K562 (cell line): ENCODE measurements at regions not wholly inside any gene's neighbourhood (a gene's known extent, or its start where the extent isn't known, plus 50 kb on each side); places are given as distances from the start of the nearest gene placed in this dataset.

ENCODE experiments used
- ATAC-seq: fragments of 200-7000 bp; cut with Tn5 transposase; 3 replicates; pipeline ENCODE4 v1.9.1; 2020; ENCODE audit warnings: moderate library complexity
- BruUV-seq: library from RNA; stranded (reverse); fragments of 400-500 nt; replicated peaks from 2 replicates; lab custom pipeline; 2021; lab: Mats Ljungman, UMichigan
- CTCF ChIA-PET: fragments of 300-600 bp; formaldehyde crosslinking; extraction: SDS; loops from one replicate; lab custom pipeline; 2021; ENCODE audit warnings: low intra/inter-chr PET ratio; lab: Yijun Ruan, JAX
- POLR2A ChIA-PET: fragments of 300-600, 350-650 bp; sonication (Branson Sonifier 250); formaldehyde crosslinking; extraction: SDS; loops from one replicate; lab custom pipeline; 2021; ENCODE audit warnings: antibody characterized with exemption, inconsistent platforms; lab: Yijun Ruan, JAX
- DNase-seq, 4 experiments: peaks; one replicate each; pipeline versions ENCODE4 v3.0.0 to v3.0.0-alpha.2; 2011 to 2018; ENCODE audit warnings: low spot score in 3 of 4, mixed read lengths in 3 of 4; ENCODE audit errors: extremely low read depth in 1 of 4
- FAIRE-seq: peaks from 2 replicates; lab custom pipeline; 2011; peaks lifted over from hg19 to GRCh38; lab: Jason Lieb, UNC
- H2AFZ ChIP-seq: 2 replicates; pipeline ENCODE4 v1.6.0; 2011; ENCODE audit warnings: low read depth, low read length, control low read depth, inconsistent platforms
- H3K27ac ChIP-seq: fragments of 200-600 bp; 3 replicates; pipeline ENCODE4 v1.8.0; 2011; ENCODE audit warnings: low read depth, mild to moderate bottlenecking, control low read depth, inconsistent platforms, low read length, moderate library complexity, mixed read lengths; ENCODE audit errors: extremely low read depth
- H3K27me3 ChIP-seq, 2 experiments: fragments of 300-600 bp in 1 of 2; 2 replicates in 1 of 2; 3 replicates in 1 of 2; pipeline versions ENCODE4 v1.6.0 to v1.8.0; 2011; ENCODE audit warnings: inconsistent platforms in 2 of 2, low read length in 2 of 2, mild to moderate bottlenecking in 1 of 2, mixed read lengths in 1 of 2, moderate library complexity in 1 of 2; ENCODE audit not compliant: control insufficient read depth in 2 of 2, insufficient read depth in 2 of 2
- H3K36me3 ChIP-seq: fragments of 300-600 bp; 3 replicates; pipeline ENCODE4 v1.8.0; 2011; ENCODE audit warnings: mild to moderate bottlenecking, low read length, inconsistent platforms; ENCODE audit not compliant: control insufficient read depth, insufficient read depth
- H3K4me1 ChIP-seq, 2 experiments: fragments of 200-600 bp in 1 of 2; replicated peaks in 1 of 2; 2 replicates in 1 of 2; 3 replicates in 1 of 2; pipeline versions ENCODE4 v1.5.1 to v1.8.0; 2011; ENCODE audit warnings: inconsistent platforms in 2 of 2, low read length in 2 of 2, mild to moderate bottlenecking in 1 of 2, mixed read lengths in 1 of 2, moderate library complexity in 1 of 2; ENCODE audit not compliant: control insufficient read depth in 2 of 2, insufficient read depth in 2 of 2
- H3K4me2 ChIP-seq: 2 replicates; pipeline ENCODE4 v1.6.1; 2011; ENCODE audit warnings: low read length, control low read depth, inconsistent platforms, mixed read lengths; ENCODE audit not compliant: insufficient read depth
- H3K4me3 ChIP-seq: fragments of 200-600 bp; sonication (generic), shearing (Covaris generic); 2 replicates; pipeline ENCODE4 v1.5.1; 2016; ENCODE audit warnings: control low read depth, inconsistent platforms
- H3K79me2 ChIP-seq: fragments of 200-600 bp; 3 replicates; pipeline ENCODE4 v1.8.0; 2011; ENCODE audit warnings: low read length, inconsistent platforms; ENCODE audit not compliant: control insufficient read depth, insufficient read depth
- H3K9ac ChIP-seq, 2 experiments: 2 replicates each; pipeline versions ENCODE4 v1.6.0 to v1.6.1; 2011; ENCODE audit warnings: low read depth in 2 of 2, low read length in 2 of 2, control low read depth in 1 of 2, inconsistent platforms in 1 of 2, mild to moderate bottlenecking in 1 of 2, mixed read lengths in 1 of 2; ENCODE audit not compliant: insufficient read depth in 1 of 2
- H3K9me1 ChIP-seq: one replicate; pipeline ENCODE4 v1.6.0; 2011; ENCODE audit warnings: inconsistent platforms, mild to moderate bottlenecking, low read length, moderate library complexity; ENCODE audit not compliant: control insufficient read depth, insufficient read depth
- H3K9me3 ChIP-seq: replicated peaks from 2 replicates; pipeline ENCODE4 v1.5.1; 2011; ENCODE audit warnings: low read depth, low read length, inconsistent platforms; ENCODE audit not compliant: control insufficient read depth, insufficient read depth
- H4K20me1 ChIP-seq: replicated peaks from 2 replicates; pipeline ENCODE4 v1.6.1; 2011; ENCODE audit warnings: low read length, inconsistent platforms, mixed read lengths; ENCODE audit not compliant: control insufficient read depth, insufficient read depth
- CBX1 ChIP-seq: sonication (generic); IDR thresholded peaks from 2 replicates; pipeline ENCODE4 v1.6.1; 2016; ENCODE audit warnings: antibody characterized with exemption, low read depth, mild to moderate bottlenecking
- CEBPG ChIP-seq, 3 experiments: fragments of 200-800 bp in 1 of 3; sonication (Bioruptor generic) in 1 of 3; sonication (generic) in 1 of 3; formaldehyde crosslinking in 1 of 3; IDR thresholded peaks in 2 of 3; conservative IDR thresholded peaks in 1 of 3; 2 replicates each; pipeline versions ENCODE4 v1.6.1 to v1.8.0; 2016 to 2022; ENCODE audit warnings: missing compliant biosample characterization in 2 of 3, missing genetic modification characterization in 2 of 3, mild to moderate bottlenecking in 1 of 3, missing genetic modification reagents in 1 of 3
- CREB3L1 ChIP-seq: fragments of 450-650 bp; IDR thresholded peaks from 2 replicates; pipeline ENCODE4 v1.6.1; 2014; ENCODE audit warnings: low read depth, mild to moderate bottlenecking, moderate library complexity, borderline replicate concordance
- FOXA1 ChIP-seq: fragments of 450-650 bp; IDR thresholded peaks from 2 replicates; pipeline ENCODE4 v1.6.1; 2016; ENCODE audit warnings: mild to moderate bottlenecking, borderline replicate concordance
- MBD2 ChIP-seq: sonication (generic); IDR thresholded peaks from 2 replicates; pipeline ENCODE4 v1.6.1; 2016; ENCODE audit warnings: low read depth, borderline replicate concordance
- NFIC ChIP-seq: fragments of 450-650 bp; IDR thresholded peaks from 2 replicates; pipeline ENCODE4 v1.6.1; 2017; ENCODE audit warnings: mild to moderate bottlenecking, inconsistent platforms
- POLR2B ChIP-seq: fragments of 450-650 bp; IDR thresholded peaks from 2 replicates; pipeline ENCODE4 v1.6.1; 2018; ENCODE audit warnings: low read depth; ENCODE audit not compliant: partially characterized antibody
- SRF ChIP-seq, 2 experiments: fragments of 250-450, 450-650 bp in 1 of 2; sonication (Bioruptor Pico) in 1 of 2; sonication (generic) in 1 of 2; formaldehyde crosslinking; IDR thresholded peaks; 2 replicates each; pipeline versions ENCODE4 v1.5.0 to v1.5.1; 2020 to 2022; ENCODE audit warnings: mild to moderate bottlenecking in 1 of 2, missing genetic modification reagents in 1 of 2
- ZFP30 ChIP-seq: fragments of 250-450 bp; sonication (Bioruptor Pico); IDR thresholded peaks from 2 replicates; pipeline ENCODE4 v1.8.0; 2022; ENCODE audit warnings: moderate library complexity, mild to moderate bottlenecking, inconsistent platforms, borderline replicate concordance
- ZNF408 ChIP-seq: fragments of 250-450 bp; sonication (Bioruptor Pico); IDR thresholded peaks from 2 replicates; pipeline ENCODE4 v1.4.0; 2020; ENCODE audit warnings: low read depth, mild to moderate bottlenecking, moderate library complexity
- ZNF655 ChIP-seq: fragments of 250-450 bp; sonication (Bioruptor Pico); IDR thresholded peaks from 2 replicates; pipeline ENCODE4 v1.5.0; 2021
- WGBS: fragments of 100-300 bp; shearing (Covaris generic); methylation state at CpG from one replicate; pipeline ENCODE4 v1.1.6; 2016; ENCODE audit warnings: low coverage, mixed read lengths; ENCODE audit not compliant: insufficient coverage; ENCODE audit errors: missing lambda C conversion rate; 5-methylcytosine and 5-hydroxymethylcytosine counted together
- in situ Hi-C: fragments of 300-500 bp; cut with MboI; formaldehyde crosslinking; loops from 4 replicates; pipeline ENCODE4 v1.15.0; 2018; ENCODE audit warnings: inconsistent platforms, mixed read lengths
- intact Hi-C: fragments of 100-400 bp; cut with micrococcal nuclease; formaldehyde crosslinking; loops from 2 replicates; pipeline ENCODE4 v1.14.2; 2022
- TF ChIP-seq, protein P1 (sequence below), 2 experiments: IDR thresholded peaks; 2 replicates each; pipeline ENCODE4 v1.6.1; 2011; ENCODE audit warnings: borderline replicate concordance in 1 of 2, control low read depth in 1 of 2, low read depth in 1 of 2, low read length in 1 of 2, mild to moderate bottlenecking in 1 of 2, mixed read lengths in 1 of 2, moderate library complexity in 1 of 2; ENCODE audit not compliant: insufficient read depth in 1 of 2, insufficient read length in 1 of 2, poor library complexity in 1 of 2, severe bottlenecking in 1 of 2; ENCODE audit errors: extremely low read depth in 1 of 2

DNA sequence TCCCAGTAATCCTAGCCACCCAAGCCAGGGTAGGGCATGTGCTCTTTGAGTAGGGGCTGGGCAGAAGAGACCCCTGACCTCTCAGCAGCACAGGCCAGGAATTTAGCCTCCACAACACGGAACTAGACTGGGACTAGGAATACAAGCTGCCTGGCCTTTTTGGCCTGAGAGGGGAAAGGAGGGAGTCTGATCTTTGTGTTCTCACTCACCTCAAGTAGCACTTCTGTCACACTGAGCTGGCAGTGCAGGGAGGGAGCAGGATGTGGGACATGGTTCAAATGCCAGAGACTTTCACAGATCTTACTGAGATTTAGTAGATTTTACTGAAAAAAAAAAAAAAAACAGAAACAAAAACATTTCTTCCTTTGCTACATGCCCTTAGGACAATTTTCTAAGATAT lies 395.2 kb downstream of the CMPK2 start:
- CTCF ChIA-PET, result no interaction called here
- no peak overlapping the region for H3K4me2 ChIP-seq
- intact Hi-C loops (no loop called here), in situ Hi-C loops (no loop called here)
- H3K27me3 ChIP-seq, result no peaks in the 10 kb centered on the region
- H3K4me3 ChIP-seq, result no peak overlapping the region
- no peaks in the 10 kb centered on the region for H3K36me3 ChIP-seq
- no peak for ATAC-seq
- FAIRE-seq, result no peak
- no peaks in the 10 kb centered on the region for H3K9me1 ChIP-seq
- H4K20me1 ChIP-seq, result no peaks in the 10 kb centered on the region
- BruUV-seq, result no TSS peak
- no peak for DNase-seq
- no peaks in the 10 kb centered on the region for H3K4me1 ChIP-seq
- no peak overlapping the region for H3K27ac ChIP-seq
- no peaks in the 10 kb centered on the region for H3K9me3 ChIP-seq
- no peaks in the 10 kb centered on the region for H3K79me2 ChIP-seq
- no peak overlapping the region for H3K9ac ChIP-seq
- WGBS, result 0% methylated on average over 1 of the region's 1 CpG
- POLR2A ChIA-PET, result no interaction called here
- TF ChIP-seq ZFP30 (CRISPR knock-in tag) (no peak), CEBPG (CRISPR knock-in tag; IDR thresholded peaks at IDR 0.05) (no peak), CEBPG (tag; conservative IDR thresholded peaks at IDR 0.05 in 1 of 2, IDR thresholded peaks at IDR 0.05 in 1 of 2) (no peak), CREB3L1 (no peak), NFIC (no peak), MBD2 (no peak), ZNF408 (CRISPR knock-in tag) (no peak), ZNF655 (no peak), POLR2B (no peak), CBX1 (no peak), FOXA1 (no peak), SRF (CRISPR knock-in tag; IDR thresholded peaks at IDR 0.05) (no peak)
- TF ChIP-seq, protein P1, sequence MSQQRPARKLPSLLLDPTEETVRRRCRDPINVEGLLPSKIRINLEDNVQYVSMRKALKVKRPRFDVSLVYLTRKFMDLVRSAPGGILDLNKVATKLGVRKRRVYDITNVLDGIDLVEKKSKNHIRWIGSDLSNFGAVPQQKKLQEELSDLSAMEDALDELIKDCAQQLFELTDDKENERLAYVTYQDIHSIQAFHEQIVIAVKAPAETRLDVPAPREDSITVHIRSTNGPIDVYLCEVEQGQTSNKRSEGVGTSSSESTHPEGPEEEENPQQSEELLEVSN (IDR thresholded peaks at IDR 0.05; ENCODE audit: borderline replicate concordance in 1 of 2, extremely low read depth in 1 of 2, insufficient read depth in 1 of 2, insufficient read length in 1 of 2, low read depth in 1 of 2, low read length in 1 of 2, poor library complexity in 1 of 2, severe bottlenecking in 1 of 2), result no peak
- H2AFZ ChIP-seq, result no peak overlapping the region
